ENCODE measurements at regions not wholly inside any gene's neighbourhood (a gene's known extent, or its start where the extent isn't known, plus 50 kb on each side); places are given as distances from the start of the nearest gene placed in this dataset.

DNA sequence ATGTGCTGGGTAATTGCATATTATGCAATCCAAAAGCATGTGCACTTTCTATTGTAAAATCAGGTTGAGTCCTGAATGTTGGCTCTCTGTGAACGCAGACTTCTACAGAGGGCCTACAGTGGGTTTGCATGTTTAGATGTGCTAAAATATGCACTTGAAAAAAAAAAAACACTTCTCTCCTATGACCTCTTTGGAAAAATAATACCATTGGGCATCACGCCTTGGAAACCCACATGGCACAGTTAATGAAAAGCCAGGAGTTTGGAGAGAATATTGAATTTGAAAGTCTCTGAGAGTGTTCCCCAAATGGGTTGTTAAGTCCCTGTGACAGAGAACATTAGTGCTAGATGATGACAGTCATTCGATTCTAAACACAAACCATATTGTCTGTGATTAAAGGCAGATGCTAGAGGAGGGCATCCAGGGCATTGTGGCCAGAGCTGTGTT, 710.4 kb upstream of the PIK3C3 start:
- DNase-seq (ENCODE audit: low spot score) = no peak
- TF ChIP-seq, protein P1, sequence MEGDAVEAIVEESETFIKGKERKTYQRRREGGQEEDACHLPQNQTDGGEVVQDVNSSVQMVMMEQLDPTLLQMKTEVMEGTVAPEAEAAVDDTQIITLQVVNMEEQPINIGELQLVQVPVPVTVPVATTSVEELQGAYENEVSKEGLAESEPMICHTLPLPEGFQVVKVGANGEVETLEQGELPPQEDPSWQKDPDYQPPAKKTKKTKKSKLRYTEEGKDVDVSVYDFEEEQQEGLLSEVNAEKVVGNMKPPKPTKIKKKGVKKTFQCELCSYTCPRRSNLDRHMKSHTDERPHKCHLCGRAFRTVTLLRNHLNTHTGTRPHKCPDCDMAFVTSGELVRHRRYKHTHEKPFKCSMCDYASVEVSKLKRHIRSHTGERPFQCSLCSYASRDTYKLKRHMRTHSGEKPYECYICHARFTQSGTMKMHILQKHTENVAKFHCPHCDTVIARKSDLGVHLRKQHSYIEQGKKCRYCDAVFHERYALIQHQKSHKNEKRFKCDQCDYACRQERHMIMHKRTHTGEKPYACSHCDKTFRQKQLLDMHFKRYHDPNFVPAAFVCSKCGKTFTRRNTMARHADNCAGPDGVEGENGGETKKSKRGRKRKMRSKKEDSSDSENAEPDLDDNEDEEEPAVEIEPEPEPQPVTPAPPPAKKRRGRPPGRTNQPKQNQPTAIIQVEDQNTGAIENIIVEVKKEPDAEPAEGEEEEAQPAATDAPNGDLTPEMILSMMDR (IDR thresholded peaks at IDR 0.05; ENCODE audit: extremely low read depth, insufficient read depth, missing control alignments) = no peak
- in situ Hi-C loops (cut with MboI; ENCODE audit: low pct_unique_long_range_greater_than_20kb, low sequenced_read_pairs, unreplicated experiment) = no loop called here

DNA sequence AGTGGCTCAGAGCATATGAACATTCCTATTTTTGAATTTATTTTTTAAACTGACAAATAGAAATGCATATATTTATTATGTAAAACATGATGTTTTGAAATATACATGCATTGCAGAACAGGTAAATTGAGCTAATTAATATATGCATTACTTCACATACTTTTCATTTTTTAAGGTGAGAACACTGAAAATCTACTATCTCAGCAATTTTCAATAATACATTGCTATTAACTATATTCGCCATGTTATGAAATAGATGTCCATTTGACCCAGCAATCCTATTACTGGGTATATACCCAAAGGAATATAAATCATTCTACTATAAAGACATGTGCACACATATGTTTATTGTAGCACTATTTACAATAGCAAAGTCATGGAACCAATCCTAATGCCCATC, 717.7 kb upstream of the PIK3C3 start:
- in situ Hi-C loops (cut with MboI; ENCODE audit: low pct_unique_long_range_greater_than_20kb, low sequenced_read_pairs, unreplicated experiment) = no loop called here
- TF ChIP-seq, protein P1 (IDR thresholded peaks at IDR 0.05; ENCODE audit: extremely low read depth, insufficient read depth, missing control alignments) = no peak
- DNase-seq (ENCODE audit: low spot score) = no peak

DNA sequence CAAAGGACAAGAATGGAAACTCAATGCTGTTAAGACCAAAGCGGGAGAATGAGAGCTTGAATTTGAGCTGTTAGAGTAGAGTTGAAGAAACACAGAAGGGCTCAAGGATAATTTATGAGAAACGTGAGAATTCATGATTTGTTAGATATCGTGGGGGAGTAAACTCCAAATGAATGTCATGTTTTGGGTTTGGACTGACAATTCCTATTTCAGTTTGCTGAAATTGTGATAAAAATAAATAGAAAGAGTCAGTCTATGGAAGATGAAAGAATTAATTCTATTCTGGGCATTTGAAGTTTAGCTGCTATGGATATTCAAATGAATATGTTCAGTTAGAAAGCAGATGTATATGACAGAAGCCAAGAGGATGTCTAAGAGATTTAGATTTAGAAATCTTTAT, 723.4 kb upstream of the PIK3C3 start:
- no peak for DNase-seq (ENCODE audit: low spot score)
- TF ChIP-seq, protein P1 (IDR thresholded peaks at IDR 0.05; ENCODE audit: extremely low read depth, insufficient read depth, missing control alignments) = no peak
- in situ Hi-C loops (cut with MboI; ENCODE audit: low pct_unique_long_range_greater_than_20kb, low sequenced_read_pairs, unreplicated experiment) = no loop called here

DNA sequence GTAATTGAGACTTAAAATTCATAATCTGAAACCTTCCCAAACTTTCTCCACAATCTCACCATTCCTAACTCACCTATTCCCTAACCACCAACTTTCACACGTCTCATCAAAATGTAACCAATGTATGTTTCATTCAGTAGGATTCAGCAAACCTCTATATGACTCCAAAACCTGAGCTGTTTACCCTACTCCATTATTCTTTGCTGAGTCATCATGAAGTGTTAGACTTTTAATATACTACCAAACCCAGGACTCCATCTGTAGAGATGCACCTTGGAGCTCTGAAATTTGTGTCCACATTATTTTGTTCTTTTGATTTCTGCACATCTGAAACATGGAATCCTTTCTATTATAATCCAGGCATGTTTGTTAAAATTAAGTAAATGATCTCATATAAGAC, 727.0 kb upstream of the PIK3C3 start:
- TF ChIP-seq, protein P1 (IDR thresholded peaks at IDR 0.05; ENCODE audit: extremely low read depth, insufficient read depth, missing control alignments) = no peak
- in situ Hi-C loops (cut with MboI; ENCODE audit: low pct_unique_long_range_greater_than_20kb, low sequenced_read_pairs, unreplicated experiment) = no loop called here
- no peak for DNase-seq (ENCODE audit: low spot score)

DNA sequence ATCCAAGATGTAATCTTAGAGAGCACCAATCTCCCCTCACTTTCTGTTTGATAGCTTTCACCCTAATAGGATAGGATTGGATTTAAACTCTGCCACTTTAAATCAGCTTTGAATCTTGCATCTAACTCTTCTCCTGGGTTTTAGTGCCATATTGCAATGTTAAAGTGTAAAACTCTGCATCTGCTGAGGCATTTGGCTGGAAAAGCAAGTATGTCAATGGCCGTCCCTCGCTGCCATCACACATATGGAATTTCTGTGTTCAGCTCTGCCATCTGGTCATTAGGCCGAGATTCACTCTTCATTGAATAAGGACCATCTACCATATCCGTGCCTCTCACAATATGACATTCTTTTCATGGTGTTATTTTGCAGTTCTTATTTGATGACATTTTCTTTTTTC, 728.1 kb upstream of the PIK3C3 start:
- no peak for DNase-seq (ENCODE audit: low spot score)
- TF ChIP-seq, protein P1 (IDR thresholded peaks at IDR 0.05; ENCODE audit: extremely low read depth, insufficient read depth, missing control alignments) = no peak
- in situ Hi-C loops (cut with MboI; ENCODE audit: low pct_unique_long_range_greater_than_20kb, low sequenced_read_pairs, unreplicated experiment) = no loop called here

DNA sequence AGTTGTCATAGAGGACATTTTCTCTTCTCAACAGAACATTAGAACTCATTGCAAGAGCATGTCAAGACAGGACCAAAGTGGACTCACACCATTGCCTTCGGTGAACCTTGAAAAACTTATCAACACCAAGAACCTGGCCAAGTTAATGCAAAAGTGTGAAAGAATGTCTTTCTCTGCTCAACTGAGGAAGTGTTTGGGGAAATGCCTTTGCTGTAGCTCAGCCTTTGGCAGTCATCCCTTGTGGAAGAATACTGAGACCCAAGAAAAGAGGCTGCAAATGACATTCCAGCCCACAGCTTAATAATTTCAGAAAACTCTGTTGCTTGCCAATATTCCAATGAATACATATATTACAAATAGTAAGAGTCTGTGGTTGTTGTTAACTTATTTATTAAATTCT, 728.8 kb upstream of the PIK3C3 start:
- DNase-seq (ENCODE audit: low spot score) = no peak
- in situ Hi-C loops (cut with MboI; ENCODE audit: low pct_unique_long_range_greater_than_20kb, low sequenced_read_pairs, unreplicated experiment) = no loop called here
- TF ChIP-seq, protein P1 (IDR thresholded peaks at IDR 0.05; ENCODE audit: extremely low read depth, insufficient read depth, missing control alignments) = no peak
